ENCODE measurements at regions not wholly inside any gene's neighbourhood (a gene's known extent, or its start where the extent isn't known, plus 50 kb on each side); places are given as distances from the start of the nearest gene placed in this dataset. TPM values are rescaled to one million over a fixed set of nuclear protein-coding genes. Genes with fewer than 3 reads are reported as not detected.

GRCh38 chr10:52853704-52854103, 81.1 kb upstream of the MBL2 start:
- DNase-seq (ENCODE audit: low read depth) = no peak
- TF ChIP-seq, protein P1, sequence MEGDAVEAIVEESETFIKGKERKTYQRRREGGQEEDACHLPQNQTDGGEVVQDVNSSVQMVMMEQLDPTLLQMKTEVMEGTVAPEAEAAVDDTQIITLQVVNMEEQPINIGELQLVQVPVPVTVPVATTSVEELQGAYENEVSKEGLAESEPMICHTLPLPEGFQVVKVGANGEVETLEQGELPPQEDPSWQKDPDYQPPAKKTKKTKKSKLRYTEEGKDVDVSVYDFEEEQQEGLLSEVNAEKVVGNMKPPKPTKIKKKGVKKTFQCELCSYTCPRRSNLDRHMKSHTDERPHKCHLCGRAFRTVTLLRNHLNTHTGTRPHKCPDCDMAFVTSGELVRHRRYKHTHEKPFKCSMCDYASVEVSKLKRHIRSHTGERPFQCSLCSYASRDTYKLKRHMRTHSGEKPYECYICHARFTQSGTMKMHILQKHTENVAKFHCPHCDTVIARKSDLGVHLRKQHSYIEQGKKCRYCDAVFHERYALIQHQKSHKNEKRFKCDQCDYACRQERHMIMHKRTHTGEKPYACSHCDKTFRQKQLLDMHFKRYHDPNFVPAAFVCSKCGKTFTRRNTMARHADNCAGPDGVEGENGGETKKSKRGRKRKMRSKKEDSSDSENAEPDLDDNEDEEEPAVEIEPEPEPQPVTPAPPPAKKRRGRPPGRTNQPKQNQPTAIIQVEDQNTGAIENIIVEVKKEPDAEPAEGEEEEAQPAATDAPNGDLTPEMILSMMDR (IDR thresholded peaks at IDR 0.05; ENCODE audit: insufficient read depth, low read depth, low read length) = no peak
- H3K4me3 ChIP-seq (ENCODE audit: low read depth, low read length) = no peak overlapping the region

DNA sequence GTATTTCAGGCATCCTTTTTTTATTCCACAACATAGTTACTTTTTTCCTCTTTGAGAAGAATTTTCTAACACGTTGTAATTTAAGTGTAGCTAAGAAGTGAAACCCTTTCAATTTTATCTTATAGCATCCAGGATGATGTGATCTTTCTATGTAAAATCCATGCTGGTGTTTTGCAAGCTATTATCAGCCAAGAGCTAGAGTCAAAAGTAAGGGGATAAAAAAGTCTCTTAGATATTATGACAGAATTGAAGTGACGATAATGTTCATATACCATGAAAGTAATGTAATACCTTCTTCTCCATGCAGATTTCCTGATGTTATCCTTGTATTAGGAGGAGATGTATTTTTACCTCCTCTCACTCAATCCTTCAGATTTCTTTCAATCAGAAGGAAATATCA, 64.2 kb upstream of the MBL2 start:
- no peak for DNase-seq (ENCODE audit: low read depth)
- TF ChIP-seq, protein P1 (IDR thresholded peaks at IDR 0.05; ENCODE audit: insufficient read depth, low read depth, low read length) = no peak
- no peak overlapping the region for H3K4me3 ChIP-seq (ENCODE audit: low read depth, low read length)

Small RNA genes lying in the stretch of these regions (small RNA-seq; reads per million reads assigned to genes)
- not detected for gene RF00019
- gene RNA5SP318 = not detected
- not detected for gene SNRPEP8
